SU-DHL-6 (cell line): ENCODE measurements at regions not wholly inside any gene's neighbourhood (a gene's known extent, or its start where the extent isn't known, plus 50 kb on each side); places are given as distances from the start of the nearest gene placed in this dataset.

Experiments
- EZH2phosphoT487 ChIP-seq: fragments of 200-600 bp; sonication (generic), shearing (Covaris generic); conservative IDR thresholded peaks from 2 replicates; pipeline ENCODE4 v1.6.1; 2018; ENCODE audit warnings: mild to moderate bottlenecking, antibody characterized with exemption, low read length, moderate library complexity, mixed read lengths
- TF ChIP-seq, protein P1 (sequence below): fragments of 200-600 bp; sonication (generic); IDR thresholded peaks from one replicate; pipeline ENCODE4 v1.5.1; 2017; ENCODE audit warnings: antibody characterized with exemption, mild to moderate bottlenecking, low read length, moderate library complexity; ENCODE audit not compliant: insufficient read depth, poor library complexity, severe bottlenecking

DNA sequence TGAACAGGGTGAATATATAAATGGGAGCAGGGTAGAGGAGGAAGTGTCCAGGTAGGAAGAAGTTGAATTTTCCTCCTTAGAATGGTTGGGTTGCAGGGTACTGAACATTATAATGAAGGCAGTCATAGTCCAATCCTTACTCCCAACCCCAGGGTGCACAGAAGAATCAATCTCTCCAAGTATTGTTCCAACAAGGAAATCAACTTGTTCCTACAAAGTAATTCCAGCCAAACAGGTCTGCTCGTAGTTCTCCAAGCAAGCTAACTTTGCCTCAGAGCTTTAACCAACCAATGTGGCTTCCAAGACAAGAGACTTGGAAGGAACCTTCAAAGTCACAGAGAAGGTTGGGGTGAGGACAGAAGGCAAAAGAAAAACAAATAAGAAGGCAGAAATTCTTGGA, 527.2 kb downstream of the MED13L start:
- TF ChIP-seq, protein P1, sequence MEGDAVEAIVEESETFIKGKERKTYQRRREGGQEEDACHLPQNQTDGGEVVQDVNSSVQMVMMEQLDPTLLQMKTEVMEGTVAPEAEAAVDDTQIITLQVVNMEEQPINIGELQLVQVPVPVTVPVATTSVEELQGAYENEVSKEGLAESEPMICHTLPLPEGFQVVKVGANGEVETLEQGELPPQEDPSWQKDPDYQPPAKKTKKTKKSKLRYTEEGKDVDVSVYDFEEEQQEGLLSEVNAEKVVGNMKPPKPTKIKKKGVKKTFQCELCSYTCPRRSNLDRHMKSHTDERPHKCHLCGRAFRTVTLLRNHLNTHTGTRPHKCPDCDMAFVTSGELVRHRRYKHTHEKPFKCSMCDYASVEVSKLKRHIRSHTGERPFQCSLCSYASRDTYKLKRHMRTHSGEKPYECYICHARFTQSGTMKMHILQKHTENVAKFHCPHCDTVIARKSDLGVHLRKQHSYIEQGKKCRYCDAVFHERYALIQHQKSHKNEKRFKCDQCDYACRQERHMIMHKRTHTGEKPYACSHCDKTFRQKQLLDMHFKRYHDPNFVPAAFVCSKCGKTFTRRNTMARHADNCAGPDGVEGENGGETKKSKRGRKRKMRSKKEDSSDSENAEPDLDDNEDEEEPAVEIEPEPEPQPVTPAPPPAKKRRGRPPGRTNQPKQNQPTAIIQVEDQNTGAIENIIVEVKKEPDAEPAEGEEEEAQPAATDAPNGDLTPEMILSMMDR, result no peak
- TF ChIP-seq EZH2phosphoT487, result no peak
